ENCODE measurements at regions not wholly inside any gene's neighbourhood (a gene's known extent, or its start where the extent isn't known, plus 50 kb on each side); places are given as distances from the start of the nearest gene placed in this dataset.

- no peak for FAIRE-seq
- TF ChIP-seq TAF1 (IDR thresholded peaks at IDR 0.05; ENCODE audit: low read depth, low read length) (no peak), POU2F2 (IDR thresholded peaks at IDR 0.05; ENCODE audit: low read depth, low read length) (no peak), POLR2AphosphoS5 (IDR thresholded peaks at IDR 0.05; ENCODE audit: low read depth, low read length) (no peak), SPI1 (IDR thresholded peaks at IDR 0.05; ENCODE audit: low read depth, low read length) (no peak), POLR2A (IDR thresholded peaks at IDR 0.05; ENCODE audit: low read depth, low read length) (no peak), PAX5 (IDR thresholded peaks at IDR 0.05; ENCODE audit: insufficient read depth, low read length, severe bottlenecking) (no peak)
- DNase-seq (ENCODE audit: insufficient read length, low spot score): no peak
Observed at GRCh38 chr16:65776639-65777183, 589.8 kb upstream of the CDH5 start.

GRCh38 chr16:65775829-65776228, 590.7 kb upstream of the CDH5 start:
- TF ChIP-seq POLR2A (IDR thresholded peaks at IDR 0.05; ENCODE audit: low read depth, low read length): no peak
- no peak for TF ChIP-seq POLR2AphosphoS5 (IDR thresholded peaks at IDR 0.05; ENCODE audit: low read depth, low read length)
- no peak for FAIRE-seq
- DNase-seq (ENCODE audit: insufficient read length, low spot score): no peak

- FAIRE-seq (no peak), DNase-seq (ENCODE audit: insufficient read length, low spot score) (no peak)
- no peak for TF ChIP-seq POU2F2 (IDR thresholded peaks at IDR 0.05; ENCODE audit: low read depth, low read length)
- no peak for TF ChIP-seq TAF1 (IDR thresholded peaks at IDR 0.05; ENCODE audit: low read depth, low read length)
- TF ChIP-seq SPI1 (IDR thresholded peaks at IDR 0.05; ENCODE audit: low read depth, low read length): no peak
- no peak for TF ChIP-seq POLR2AphosphoS5 (IDR thresholded peaks at IDR 0.05; ENCODE audit: low read depth, low read length)
- TF ChIP-seq PAX5 (IDR thresholded peaks at IDR 0.05; ENCODE audit: insufficient read depth, low read length, severe bottlenecking): no peak
- TF ChIP-seq POLR2A (IDR thresholded peaks at IDR 0.05; ENCODE audit: low read depth, low read length): no peak
Observed at GRCh38 chr16:65774350-65774749, 592.1 kb upstream of the CDH5 start.

GRCh38 chr16:65773301-65773874, 593.1 kb upstream of the CDH5 start:
- DNase-seq (ENCODE audit: insufficient read length, low spot score): no peak
- no peak for FAIRE-seq
- TF ChIP-seq PAX5 (IDR thresholded peaks at IDR 0.05; ENCODE audit: insufficient read depth, low read length, severe bottlenecking): no peak
- no peak for TF ChIP-seq TAF1 (IDR thresholded peaks at IDR 0.05; ENCODE audit: low read depth, low read length)
- no peak for TF ChIP-seq POU2F2 (IDR thresholded peaks at IDR 0.05; ENCODE audit: low read depth, low read length)
- no peak for TF ChIP-seq SPI1 (IDR thresholded peaks at IDR 0.05; ENCODE audit: low read depth, low read length)
- no peak for TF ChIP-seq POLR2A (IDR thresholded peaks at IDR 0.05; ENCODE audit: low read depth, low read length)
- no peak for TF ChIP-seq POLR2AphosphoS5 (IDR thresholded peaks at IDR 0.05; ENCODE audit: low read depth, low read length)

GRCh38 chr16:65772134-65772732, 594.3 kb upstream of the CDH5 start:
- FAIRE-seq (no peak), DNase-seq (ENCODE audit: insufficient read length, low spot score) (no peak)
- no peak for TF ChIP-seq PAX5 (IDR thresholded peaks at IDR 0.05; ENCODE audit: insufficient read depth, low read length, severe bottlenecking)
- TF ChIP-seq POU2F2 (IDR thresholded peaks at IDR 0.05; ENCODE audit: low read depth, low read length): no peak
- no peak for TF ChIP-seq TAF1 (IDR thresholded peaks at IDR 0.05; ENCODE audit: low read depth, low read length)
- no peak for TF ChIP-seq SPI1 (IDR thresholded peaks at IDR 0.05; ENCODE audit: low read depth, low read length)
- no peak for TF ChIP-seq POLR2A (IDR thresholded peaks at IDR 0.05; ENCODE audit: low read depth, low read length)
- TF ChIP-seq POLR2AphosphoS5 (IDR thresholded peaks at IDR 0.05; ENCODE audit: low read depth, low read length): no peak

- no peak for FAIRE-seq
- no peak for DNase-seq (ENCODE audit: insufficient read length, low spot score)
Observed at GRCh38 chr16:65771707-65772106, 594.8 kb upstream of the CDH5 start.

GRCh38 chr16:65770752-65771151, 595.7 kb upstream of the CDH5 start:
- DNase-seq (ENCODE audit: insufficient read length, low spot score) (no peak), FAIRE-seq (no peak)
- no peak for TF ChIP-seq POLR2AphosphoS5 (IDR thresholded peaks at IDR 0.05; ENCODE audit: low read depth, low read length)
- TF ChIP-seq TAF1 (IDR thresholded peaks at IDR 0.05; ENCODE audit: low read depth, low read length): no peak
- no peak for TF ChIP-seq SPI1 (IDR thresholded peaks at IDR 0.05; ENCODE audit: low read depth, low read length)
- TF ChIP-seq POU2F2 (IDR thresholded peaks at IDR 0.05; ENCODE audit: low read depth, low read length): no peak
- no peak for TF ChIP-seq PAX5 (IDR thresholded peaks at IDR 0.05; ENCODE audit: insufficient read depth, low read length, severe bottlenecking)
- TF ChIP-seq POLR2A (IDR thresholded peaks at IDR 0.05; ENCODE audit: low read depth, low read length): no peak

More at GRCh38 chr16:65771707-65772106, 594.8 kb upstream of the CDH5 start:
- TF ChIP-seq PAX5 (IDR thresholded peaks at IDR 0.05; ENCODE audit: insufficient read depth, low read length, severe bottlenecking): no peak
- no peak for TF ChIP-seq TAF1 (IDR thresholded peaks at IDR 0.05; ENCODE audit: low read depth, low read length)
- no peak for TF ChIP-seq POU2F2 (IDR thresholded peaks at IDR 0.05; ENCODE audit: low read depth, low read length)

- TF ChIP-seq POLR2AphosphoS5 (IDR thresholded peaks at IDR 0.05; ENCODE audit: low read depth, low read length): no peak
- TF ChIP-seq SPI1 (IDR thresholded peaks at IDR 0.05; ENCODE audit: low read depth, low read length): no peak
- TF ChIP-seq POLR2A (IDR thresholded peaks at IDR 0.05; ENCODE audit: low read depth, low read length): no peak
- no peak for TF ChIP-seq TAF1 (IDR thresholded peaks at IDR 0.05; ENCODE audit: low read depth, low read length)
- TF ChIP-seq PAX5 (IDR thresholded peaks at IDR 0.05; ENCODE audit: insufficient read depth, low read length, severe bottlenecking): no peak
- TF ChIP-seq POU2F2 (IDR thresholded peaks at IDR 0.05; ENCODE audit: low read depth, low read length): no peak
- FAIRE-seq (no peak), DNase-seq (ENCODE audit: insufficient read length, low spot score) (no peak)
Observed at GRCh38 chr16:65769776-65770438, 596.6 kb upstream of the CDH5 start.

- DNase-seq (ENCODE audit: insufficient read length, low spot score): no peak
Observed at GRCh38 chr16:65769055-65769465, 597.4 kb upstream of the CDH5 start.

More at GRCh38 chr16:65769055-65769465, 597.4 kb upstream of the CDH5 start:
- TF ChIP-seq POLR2A (IDR thresholded peaks at IDR 0.05; ENCODE audit: low read depth, low read length) (no peak), SPI1 (IDR thresholded peaks at IDR 0.05; ENCODE audit: low read depth, low read length) (no peak), TAF1 (IDR thresholded peaks at IDR 0.05; ENCODE audit: low read depth, low read length) (no peak), POLR2AphosphoS5 (IDR thresholded peaks at IDR 0.05; ENCODE audit: low read depth, low read length) (no peak), PAX5 (IDR thresholded peaks at IDR 0.05; ENCODE audit: insufficient read depth, low read length, severe bottlenecking) (no peak), POU2F2 (IDR thresholded peaks at IDR 0.05; ENCODE audit: low read depth, low read length) (no peak)
- FAIRE-seq: no peak
